SHP77 (cell line): ENCODE measurements at regions not wholly inside any gene's neighbourhood (a gene's known extent, or its start where the extent isn't known, plus 50 kb on each side); places are given as distances from the start of the nearest gene placed in this dataset.
"Not testable (repeated sequence)": the region's sequence is repeated elsewhere in the genome, so short reads cannot be mapped to it uniquely, and the experiment has no call there.

ENCODE experiments used
- DNase-seq, 2 experiments: peaks; one replicate each; lab custom pipeline; 2025; lab: John Stamatoyannopoulos, UW

DNA sequence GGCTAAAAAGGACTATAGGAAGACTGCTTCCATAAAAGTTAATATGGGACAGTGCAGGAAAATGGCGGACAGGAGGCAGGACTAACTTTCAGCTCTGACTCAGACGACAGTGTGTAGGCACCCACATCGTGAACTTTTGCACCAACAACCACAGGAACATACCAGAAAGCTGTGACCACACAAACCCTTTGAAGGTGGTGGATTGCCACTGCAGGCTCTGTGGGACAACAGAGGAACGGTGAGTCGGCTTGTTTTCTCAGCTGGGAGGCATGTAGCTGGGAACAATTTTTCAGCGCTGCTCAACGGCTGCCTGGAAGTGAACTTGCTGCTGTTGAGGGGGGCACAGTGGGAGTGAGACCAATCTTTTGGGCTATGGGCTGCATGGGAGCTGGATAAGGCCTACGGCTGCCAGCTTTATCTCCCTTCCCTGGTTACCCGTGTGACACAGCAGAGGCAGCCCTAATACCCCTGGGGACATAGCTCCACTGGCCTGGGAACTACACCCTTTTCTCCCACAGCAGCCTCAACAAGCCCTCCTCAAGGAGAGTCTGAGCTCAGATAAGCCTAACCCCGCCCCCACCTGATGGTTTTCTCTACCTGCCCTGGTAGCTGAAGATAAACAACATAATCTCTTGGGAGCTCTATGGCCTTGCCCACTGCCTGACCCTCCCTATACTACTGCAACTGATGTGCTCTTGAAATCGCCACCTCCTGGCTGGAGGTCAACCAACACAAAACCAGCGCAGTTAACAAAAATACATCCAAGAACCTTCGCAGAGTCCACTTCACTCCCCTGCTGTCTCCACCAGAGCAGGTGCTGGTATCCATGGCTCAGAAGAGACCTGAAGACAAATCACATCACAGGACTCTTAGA, 1537.0 kb downstream of the C4orf33 start:
- DNase-seq = no peak

DNA sequence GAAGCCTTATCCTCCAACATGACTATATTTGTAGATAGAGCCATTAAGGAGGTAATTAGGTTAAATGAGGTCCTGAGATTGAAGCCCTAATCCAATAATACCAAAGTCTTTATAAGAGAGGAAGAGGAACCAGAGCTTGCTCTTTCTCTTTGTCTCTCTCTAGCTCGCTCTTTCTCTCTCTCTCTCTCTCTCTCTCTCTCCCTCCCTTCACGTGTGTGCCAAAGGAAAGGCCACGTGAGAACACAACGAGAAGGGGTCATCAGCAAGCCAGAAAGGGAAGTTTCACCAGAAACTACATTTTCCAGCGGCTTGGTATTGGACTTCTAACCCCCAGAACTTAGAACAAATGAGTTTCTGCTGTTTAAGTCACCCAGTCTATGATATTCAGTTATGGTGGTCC, 1540.5 kb downstream of the C4orf33 start:
- no peak for DNase-seq

DNA sequence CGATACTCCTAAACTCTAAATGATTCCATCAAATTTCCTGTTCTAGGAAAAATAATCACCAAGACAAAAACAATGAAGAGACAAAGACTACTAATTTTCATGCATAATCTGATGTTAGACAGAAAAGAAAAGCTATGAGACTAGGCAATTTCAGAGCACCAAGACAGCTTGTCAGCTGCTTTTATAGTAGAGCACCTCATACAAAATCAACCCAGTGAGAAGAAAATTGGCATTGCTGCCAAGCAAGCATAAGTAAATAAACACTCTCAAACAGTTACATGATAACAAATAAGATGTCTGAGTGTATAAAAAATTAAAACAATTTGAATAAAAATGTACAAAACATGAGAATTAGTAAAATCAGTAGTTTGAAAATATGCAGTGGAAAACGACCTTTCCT, 1544.6 kb downstream of the C4orf33 start:
- DNase-seq = no peak

DNA sequence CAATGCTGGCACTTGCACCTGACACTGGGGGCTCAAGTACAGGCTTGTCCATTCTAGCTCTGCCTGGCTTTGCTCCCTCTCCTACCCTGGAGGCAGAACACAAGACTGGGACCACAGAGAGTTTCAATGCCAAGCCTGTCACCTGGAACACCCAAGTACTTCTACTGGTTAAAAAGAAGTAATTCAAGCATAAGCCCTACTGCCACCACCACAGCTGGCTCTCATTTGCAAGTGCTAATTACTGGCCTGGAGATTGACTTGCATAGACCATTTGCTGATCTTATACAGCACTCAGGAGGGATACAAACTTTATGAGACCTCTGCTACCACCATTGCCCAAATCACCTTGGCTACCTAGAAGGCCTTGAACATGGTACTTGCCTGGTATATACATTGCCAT, 1550.9 kb downstream of the C4orf33 start:
- DNase-seq = no peak

DNA sequence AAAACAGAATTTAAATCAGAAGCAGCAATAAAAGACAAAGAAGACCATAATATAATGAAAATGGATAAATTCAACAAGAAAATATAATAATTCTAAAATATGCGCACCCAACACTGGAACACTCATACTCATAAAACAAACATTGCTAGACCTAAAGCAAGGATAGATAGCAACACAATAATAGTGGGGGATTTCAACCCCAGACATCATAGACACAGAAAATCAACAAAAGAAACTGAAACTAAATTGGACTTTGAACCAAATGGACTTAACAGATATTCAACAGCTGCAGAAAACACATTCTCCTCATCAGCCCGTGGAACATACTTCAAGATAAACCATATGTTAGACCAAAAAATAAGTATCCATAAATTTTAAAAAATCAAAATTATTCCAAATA, 1552.6 kb downstream of the C4orf33 start:
- DNase-seq = no peak

DNA sequence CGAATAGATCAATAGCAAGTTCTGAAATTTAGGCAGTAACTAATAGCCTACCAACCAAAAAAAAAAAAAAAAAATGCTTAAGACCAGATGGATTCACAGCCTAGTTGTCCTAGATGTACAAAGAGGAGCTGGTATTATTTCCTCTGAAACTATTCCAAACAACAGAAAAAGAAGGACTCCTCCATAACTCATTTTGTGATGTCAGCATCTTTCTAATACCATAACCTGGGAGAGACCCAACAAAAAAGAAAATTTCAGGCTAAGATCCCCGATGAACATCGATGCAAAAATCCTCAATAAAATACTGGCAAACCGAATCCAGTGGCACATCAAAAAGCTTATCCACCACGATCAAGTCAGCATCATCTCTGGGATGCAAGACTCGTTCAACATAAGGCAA, 1557.9 kb downstream of the C4orf33 start:
- no peak for DNase-seq

DNA sequence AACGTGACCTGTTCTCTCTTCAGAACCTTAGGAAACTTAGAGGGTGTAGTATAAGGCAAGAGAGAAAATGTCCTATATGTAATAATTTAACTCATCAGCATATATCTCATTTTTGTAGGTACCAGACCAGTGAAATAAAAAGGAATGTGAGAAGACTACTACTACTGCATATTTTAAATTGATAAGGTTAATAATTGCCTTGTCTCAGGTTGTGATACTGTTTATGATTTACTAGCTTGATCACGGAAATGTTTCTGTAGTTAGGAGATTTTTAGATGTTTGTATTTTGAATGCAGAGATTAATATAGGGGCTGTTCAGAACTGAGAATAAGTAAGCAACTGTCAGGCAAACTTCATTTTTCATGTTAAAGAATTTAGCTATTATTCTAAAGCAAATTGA, 1563.4 kb downstream of the C4orf33 start:
- no peak for DNase-seq

DNA sequence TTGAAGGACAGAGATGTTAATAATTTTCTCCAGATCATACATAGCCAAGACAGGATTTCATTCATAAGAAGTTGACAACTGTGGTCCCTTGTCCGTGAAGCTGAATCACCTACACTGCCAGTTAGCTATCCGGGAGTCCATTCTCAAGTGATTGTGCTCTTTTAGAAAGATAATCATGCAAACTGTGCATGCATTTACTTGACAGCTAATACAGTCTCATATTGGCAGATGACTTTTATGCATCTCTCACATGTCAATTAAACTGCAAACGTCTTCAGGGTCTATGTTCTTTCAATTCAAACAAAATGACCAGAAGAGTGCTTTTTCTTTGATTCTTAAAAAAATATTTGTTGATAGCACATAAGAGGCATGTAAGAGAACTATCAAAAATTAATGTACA, 1572.9 kb downstream of the C4orf33 start:
- no peak for DNase-seq

DNA sequence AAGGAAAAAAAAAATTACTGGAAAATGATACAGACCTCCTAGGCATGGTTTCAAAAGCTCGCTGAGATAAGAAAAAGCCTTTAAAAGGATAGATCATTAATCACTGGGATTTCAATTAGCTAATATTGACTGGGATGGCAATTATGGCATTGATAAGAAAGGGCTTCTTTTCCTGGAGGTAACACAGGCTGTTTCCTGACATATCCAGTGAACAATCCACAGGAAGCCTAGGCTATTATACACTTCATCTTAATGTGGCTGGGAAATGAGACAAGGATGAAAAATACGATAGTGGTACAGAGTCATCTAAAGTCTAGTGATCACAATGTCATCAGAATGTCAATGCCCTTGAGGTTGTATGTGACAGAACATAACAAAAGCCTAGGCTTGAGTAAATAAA, 1579.3 kb downstream of the C4orf33 start:
- DNase-seq = no peak

DNA sequence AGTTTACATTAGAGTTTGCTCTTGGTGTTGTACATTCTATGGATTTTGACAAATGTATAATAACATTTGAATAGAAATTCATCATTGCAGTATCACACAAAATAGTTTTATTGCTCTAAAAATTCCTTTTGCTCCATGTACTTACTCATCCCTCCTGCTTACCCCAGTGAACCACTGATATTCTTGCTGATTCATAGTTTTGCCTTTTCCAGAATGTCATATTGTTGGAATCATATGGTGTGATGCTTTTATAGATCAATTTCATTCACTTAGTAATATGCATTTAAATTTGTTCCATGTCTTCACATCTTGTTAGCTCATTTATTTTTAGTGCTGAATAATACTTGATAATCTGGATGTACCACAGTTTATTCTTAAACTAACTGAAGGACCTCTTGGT, 1593.2 kb downstream of the C4orf33 start:
- no peak for DNase-seq

DNA sequence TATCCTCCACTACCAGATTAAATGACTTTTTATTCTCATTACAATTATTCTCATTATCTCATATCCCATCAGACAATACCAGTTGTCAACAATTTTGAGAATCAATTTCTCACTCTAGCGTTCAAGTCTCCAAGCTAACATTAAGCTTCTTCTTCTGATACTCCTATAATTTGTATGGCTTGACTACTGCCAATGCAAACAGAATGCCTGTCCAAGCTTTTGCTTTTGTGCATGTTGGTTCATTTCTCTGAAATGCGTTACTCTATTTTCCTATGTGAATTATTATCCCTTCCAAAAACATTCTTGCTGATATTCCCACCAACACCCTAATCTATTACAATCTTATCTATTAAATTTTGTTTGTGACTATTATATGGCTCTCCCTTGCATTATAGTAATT, 1602.3 kb downstream of the C4orf33 start:
- DNase-seq = no peak

DNA sequence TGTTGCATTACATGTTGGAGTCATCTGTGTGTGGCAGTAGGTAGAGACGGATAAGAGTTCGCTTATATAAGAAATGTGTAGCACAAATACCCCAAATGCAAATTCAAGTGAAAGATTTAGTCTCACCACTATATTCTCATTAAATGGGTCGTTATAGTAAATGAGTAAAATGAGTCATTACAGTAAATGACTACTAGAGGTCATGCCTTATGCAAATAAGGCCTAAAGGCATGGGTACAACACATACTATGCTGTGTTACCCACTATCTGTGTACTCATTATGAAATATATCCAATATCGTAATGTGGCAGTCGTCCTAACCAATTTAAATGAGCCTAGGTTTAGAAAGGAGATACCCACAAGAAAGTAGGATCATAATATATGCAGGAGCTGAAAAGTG, 1603.1 kb downstream of the C4orf33 start:
- DNase-seq = no peak

DNA sequence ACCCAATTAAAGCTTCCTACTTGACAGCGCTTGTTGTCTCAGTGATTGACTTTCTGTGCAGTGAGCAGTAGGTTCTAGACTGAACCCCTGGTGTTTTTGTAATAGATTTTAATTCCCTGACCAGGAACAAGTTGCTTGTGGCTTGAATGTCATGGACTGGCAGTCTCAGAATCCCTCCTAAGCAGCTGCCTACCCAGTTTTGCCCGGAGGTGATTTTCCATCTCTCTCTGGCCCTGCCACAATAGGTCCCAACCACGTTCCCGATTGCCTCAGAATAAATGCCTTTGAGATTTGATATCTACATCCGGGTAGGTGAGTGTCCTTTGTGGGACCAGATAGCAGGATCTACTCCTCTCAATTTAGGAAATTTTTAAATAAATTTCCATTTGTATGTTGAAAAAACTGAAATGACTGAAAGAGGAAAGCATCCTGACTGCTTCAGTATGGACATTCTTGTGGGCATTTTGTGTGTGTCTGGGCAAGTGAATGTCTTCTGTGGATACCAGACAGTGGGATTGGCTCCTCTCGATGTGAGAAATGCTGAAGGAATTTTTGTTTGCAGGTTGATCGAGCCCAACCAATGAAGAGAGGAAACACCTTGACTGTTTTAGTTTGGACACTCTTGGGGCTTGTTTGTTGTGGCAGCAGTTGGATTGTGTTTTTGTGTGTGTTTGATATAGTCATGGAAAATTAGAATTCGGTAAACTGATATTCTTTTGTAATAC, 1607.4 kb downstream of the C4orf33 start:
- DNase-seq = no peak

DNA sequence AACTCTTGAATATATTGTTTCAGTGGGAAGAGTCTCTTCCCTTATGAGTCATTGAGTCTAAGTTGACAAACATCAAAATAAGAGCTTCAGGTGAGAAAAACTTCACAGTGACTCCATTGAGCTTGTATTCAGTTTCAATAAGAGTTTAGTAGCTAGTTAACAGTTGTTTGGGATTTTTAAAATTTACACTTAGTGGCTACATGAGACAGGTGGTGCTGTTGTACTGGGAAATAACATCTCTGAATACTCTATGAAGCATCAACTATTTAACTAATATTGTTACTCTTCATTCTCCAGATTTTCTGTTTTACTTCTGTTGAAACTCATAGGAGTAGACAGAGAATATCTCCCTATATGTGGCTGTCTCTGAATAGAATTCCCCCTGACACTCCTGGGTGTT, 1609.1 kb downstream of the C4orf33 start:
- DNase-seq = no peak

DNA sequence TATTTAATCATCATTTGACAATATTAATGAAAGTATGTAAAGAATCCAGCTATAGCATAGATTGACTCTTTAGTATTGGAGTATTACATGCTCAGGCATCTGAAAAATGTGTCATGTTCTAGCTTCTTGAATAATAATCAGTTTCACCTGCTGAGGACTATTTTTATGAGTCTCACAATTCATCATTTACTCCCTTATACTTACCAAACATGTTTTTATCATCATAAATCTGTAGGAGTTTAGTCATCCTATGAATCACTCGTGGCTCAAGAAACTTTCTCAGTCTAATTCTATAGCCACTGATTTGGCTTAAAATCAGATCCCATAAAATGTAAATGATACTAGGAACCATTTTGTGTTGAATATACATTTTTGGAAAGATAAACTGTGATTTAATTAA, 1616.1 kb downstream of the C4orf33 start:
- no peak for DNase-seq

DNA sequence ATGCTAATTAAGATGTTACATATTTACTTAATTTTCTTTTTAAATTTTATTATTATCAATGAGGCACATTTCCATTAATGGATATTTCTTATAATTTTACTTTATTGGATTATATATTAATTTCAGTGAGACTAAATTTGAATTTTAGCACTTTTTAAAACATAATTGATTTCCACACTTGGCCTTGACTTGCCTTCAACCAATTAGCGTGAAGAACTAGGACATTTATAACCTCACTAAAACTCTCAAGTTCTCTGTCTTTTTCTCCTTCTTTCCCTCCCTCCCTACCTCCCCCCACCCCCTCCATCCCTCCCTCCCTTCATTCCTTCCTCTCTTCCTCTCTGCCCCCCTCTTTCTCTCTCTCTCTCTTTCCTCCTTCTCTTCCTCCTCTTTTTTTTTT, 1618.1 kb downstream of the C4orf33 start:
- no peak for DNase-seq

DNA sequence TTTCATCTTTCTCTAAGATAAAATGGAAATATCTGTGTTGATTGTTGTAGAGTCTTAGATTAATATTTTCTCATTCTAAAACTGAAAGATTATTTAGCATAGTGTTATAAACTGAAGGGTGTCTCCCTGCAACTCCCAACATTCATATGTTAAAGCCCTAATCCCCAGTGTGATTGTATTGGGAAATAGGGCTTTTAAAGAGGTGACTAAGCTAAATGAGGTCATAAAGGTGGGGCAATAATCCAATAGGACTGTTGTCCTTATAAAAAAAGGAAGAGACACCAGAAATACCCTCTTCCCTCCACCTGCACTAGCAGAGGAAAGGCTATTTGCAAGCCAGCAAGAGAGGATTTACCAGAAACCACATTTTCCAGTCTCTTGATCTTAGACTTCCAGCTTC, 1626.4 kb downstream of the C4orf33 start:
- no peak for DNase-seq

DNA sequence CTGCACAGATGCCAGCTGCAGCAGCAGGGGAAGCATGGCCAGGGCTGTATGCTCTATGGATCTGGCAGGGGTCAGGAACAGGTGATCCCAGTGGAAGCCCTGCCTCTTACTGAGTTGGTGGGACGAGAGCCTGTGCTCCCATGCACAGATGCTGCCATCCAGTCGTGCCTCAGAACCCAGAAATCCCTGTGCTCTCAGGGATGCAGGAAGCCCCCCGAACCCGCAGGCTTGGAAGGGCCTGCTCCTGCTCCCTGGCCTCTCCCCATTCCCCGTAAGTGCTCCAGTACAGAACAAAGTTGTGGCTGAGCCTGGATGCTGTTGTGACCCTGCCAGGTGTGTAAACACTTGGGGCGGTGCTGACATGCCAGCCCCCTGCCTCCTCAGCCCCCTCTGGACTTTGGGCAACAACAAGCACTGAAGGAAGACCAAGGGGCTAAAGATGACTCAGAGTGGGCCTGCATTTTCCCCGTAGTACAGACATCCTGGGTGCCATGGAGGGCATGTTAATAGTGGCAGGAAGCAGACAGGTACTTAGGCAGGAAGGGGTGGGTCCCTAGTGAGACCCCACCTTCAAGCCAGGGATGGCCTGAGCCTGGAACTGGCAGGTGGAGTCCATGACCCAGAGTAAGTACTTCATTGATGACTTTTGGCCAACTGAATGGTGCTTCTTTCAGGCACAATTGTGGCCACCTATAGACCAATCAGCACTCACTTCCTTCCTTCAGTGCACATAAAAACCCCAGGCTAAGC, 1640.7 kb downstream of the C4orf33 start:
- no peak for DNase-seq

DNA sequence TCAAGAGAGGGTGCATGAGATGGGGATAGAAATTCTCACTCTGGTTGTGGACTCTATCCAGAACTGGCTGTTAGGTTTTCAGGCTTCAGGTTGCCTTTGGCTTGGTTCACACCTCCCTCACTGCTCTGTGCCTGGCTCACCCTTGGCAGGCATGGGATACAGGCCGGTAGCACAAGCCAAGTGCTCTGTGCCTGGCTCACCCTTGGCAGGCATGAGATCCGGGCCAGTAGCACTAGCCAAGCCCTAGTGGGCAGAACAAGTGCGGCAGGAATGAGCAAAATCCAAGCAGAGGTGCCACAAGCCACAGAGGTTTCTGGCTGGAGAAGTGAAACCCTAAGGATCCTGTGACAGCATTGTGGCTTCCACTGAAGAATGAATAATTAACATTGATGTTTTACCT, 1642.3 kb downstream of the C4orf33 start:
- no peak for DNase-seq

DNA sequence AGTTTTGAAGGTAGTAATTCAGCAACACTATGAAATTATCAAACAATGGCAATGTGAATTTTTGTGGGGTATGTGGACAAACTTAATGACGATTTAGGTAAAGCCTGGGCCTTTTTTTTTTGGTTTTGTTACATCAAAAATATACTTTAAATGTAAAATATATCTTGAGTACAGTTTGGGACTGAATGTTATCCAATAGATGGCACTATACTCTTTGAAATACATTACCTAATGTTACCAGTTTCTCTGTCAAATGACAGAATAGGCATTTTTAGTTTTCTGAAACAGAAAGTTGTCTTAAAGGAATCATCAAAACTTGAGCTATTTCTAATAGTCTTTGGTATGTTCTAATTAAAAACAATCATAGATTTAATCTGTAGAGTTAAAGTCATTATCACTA, 1651.9 kb downstream of the C4orf33 start:
- DNase-seq = no peak

DNA sequence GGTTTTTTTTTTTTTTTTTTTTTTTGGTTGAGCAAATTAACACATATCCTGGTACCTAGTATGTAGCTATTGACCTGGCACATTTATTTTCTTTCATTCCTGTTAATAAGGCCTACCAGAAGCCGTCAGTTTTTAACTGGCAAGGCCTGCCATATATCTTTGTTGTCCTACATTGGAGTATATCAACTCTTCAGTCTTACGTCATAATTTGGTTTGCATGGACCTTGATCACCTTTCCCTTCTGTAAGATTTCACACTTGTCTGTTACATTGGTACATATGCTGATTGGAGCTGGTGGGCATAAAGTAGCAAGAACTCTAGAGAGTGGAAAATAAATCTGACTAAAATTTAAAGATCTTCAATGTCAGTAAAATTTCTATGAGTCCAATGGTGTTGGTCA, 1658.0 kb downstream of the C4orf33 start:
- no peak for DNase-seq

DNA sequence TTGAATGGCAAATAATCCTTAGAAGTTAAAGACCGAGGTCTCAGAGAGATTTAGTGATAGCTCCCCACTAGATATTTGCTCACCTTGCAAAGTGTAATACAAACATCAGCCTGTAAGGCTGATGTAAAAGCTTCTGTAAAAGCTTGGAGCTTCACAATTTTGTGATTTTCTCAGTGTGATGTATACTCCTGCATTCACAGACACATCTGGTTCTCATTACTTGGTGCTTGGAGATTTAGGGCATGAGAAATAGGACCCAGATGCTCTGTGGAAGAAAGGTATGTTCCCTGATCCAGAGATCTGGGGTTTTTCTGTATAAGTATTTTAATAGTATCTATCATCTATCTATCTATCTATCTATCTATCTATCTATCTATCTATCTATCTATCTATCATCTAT, 1664.3 kb downstream of the C4orf33 start:
- no peak for DNase-seq

DNA sequence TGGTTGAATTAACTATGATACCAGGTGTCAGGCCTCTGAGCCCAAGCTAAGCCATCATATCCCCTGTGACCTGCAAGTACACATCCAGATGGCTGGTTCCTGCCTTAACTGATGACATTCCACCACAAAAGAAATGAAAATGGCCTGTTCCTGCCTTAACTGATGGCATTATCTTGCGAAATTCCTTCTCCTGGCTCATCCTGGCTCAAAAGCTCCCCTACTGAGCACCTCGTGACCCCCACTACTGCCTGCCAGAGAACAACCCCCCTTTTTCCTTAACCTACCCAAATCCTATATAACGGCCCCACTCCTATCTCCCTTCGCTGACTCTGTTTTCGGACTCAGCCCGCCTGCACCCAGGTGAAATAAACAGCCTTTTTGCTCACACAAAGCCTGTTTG, 1671.4 kb downstream of the C4orf33 start:
- DNase-seq = not testable (repeated sequence)
